Immature natural killer cell (primary cell): ENCODE measurements at regions not wholly inside any gene's neighbourhood (a gene's known extent, or its start where the extent isn't known, plus 50 kb on each side); places are given as distances from the start of the nearest gene placed in this dataset.

ENCODE experiments used
- DNase-seq, 3 donors: peaks; one replicate each; pipeline ENCODE4 v3.0.0; 2022; ENCODE audit warnings: mixed read lengths in 1 of 3
- H3K27ac Mint-ChIP-seq, 6 donors: one replicate each; pipeline ENCODE4 v1.8.0; 2020; ENCODE audit warnings: mixed read lengths in 6 of 6, mild to moderate bottlenecking in 5 of 6, inconsistent platforms in 4 of 6, moderate library complexity in 3 of 6
- H3K27me3 Mint-ChIP-seq, 3 donors: one replicate each; pipeline ENCODE4 v1.8.0; 2020 to 2021; ENCODE audit warnings: low read depth in 3 of 3, mild to moderate bottlenecking in 3 of 3, mixed read lengths in 3 of 3, moderate library complexity in 3 of 3, inconsistent platforms in 1 of 3
- H3K36me3 Mint-ChIP-seq, 3 donors: one replicate each; pipeline ENCODE4 v1.8.0; 2020; ENCODE audit warnings: mixed read lengths in 3 of 3, inconsistent platforms in 2 of 3, mild to moderate bottlenecking in 2 of 3
- H3K4me1 Mint-ChIP-seq, 2 donors: one replicate each; pipeline ENCODE4 v1.8.0; 2020; ENCODE audit warnings: inconsistent platforms in 2 of 2, mild to moderate bottlenecking in 2 of 2, mixed read lengths in 2 of 2, moderate library complexity in 1 of 2
- H3K4me3 Mint-ChIP-seq, 5 donors: one replicate each; pipeline ENCODE4 v1.8.0; 2020; ENCODE audit warnings: mild to moderate bottlenecking in 5 of 5, mixed read lengths in 5 of 5, inconsistent platforms in 3 of 5, moderate library complexity in 3 of 5
- H3K9me3 Mint-ChIP-seq, 6 donors: one replicate each; pipeline ENCODE4 v1.8.0; 2020; ENCODE audit warnings: mild to moderate bottlenecking in 6 of 6, mixed read lengths in 6 of 6, inconsistent platforms in 4 of 6, moderate library complexity in 3 of 6

DNA sequence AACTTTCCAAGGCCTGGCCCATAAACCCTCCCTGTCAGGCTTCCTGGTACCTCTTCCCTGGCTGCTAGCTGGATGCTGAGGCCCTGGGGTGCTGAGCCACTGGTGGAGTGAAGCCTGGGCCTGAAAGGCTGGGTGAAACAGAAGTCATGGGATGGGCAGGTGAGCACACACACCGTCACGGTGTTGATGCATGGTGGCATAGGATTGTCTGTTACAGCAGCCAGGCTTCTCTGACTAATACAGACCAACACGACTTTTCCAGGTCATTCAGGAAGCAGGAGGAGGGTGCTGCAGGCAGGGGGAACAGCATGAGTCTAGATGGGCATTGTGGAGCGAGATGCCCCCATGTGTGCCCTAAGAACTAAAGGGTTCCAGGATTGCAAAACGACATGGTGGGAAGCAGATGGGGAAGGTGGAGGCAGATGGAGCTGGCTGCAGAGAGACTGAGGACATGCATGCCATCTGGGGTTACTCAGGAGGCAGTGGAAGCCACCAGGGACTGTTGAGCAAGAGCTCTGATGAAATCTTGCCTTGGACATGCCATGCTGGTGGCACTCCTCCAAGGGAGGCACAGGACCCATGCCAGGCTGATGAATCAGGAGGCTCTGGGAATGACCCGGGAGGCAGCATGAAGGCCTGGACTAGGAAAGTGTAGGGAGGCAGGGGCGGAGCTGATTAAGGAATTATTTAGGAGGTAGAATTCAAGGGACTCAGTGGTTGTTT lies 480.9 kb downstream of the TSN start:
- peaks cover 0 to 3% (median 2%) of the 10 kb centered on the region in 3 donors for H3K27me3 Mint-ChIP-seq
- no peak overlapping the region for H3K27ac Mint-ChIP-seq
- DNase-seq, result no peak
- H3K4me1 Mint-ChIP-seq, result no peaks in the 10 kb centered on the region
- H3K4me3 Mint-ChIP-seq, result no peak overlapping the region
- H3K9me3 Mint-ChIP-seq, result peaks cover 0 to 1% (median 0%) of the 10 kb centered on the region in 6 donors
- H3K36me3 Mint-ChIP-seq, result no peaks in the 10 kb centered on the region

DNA sequence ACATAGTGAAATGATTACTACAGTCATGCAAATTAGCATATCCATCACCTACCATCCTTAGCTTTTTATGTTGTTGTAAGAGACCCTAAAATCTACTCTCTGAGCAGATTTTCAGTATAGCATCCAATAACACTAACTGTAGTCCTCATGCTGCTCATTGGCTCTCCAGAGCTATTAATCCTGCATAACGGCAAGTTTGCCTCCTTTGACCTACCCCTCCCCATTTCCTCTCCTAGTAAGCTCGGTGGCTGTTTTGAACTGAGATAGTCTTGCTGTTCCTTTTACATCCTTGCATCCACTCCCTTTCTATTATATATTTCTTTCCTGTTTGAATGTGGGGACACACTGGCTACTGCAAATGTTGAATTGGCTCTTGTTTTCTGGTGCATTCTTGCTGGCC lies 481.5 kb downstream of the TSN start:
- Mint-ChIP-seq H3K4me3 (no peak overlapping the region), H3K9me3 (peaks cover 0 to 1% (median 0%) of the 10 kb centered on the region in 6 donors), H3K4me1 (no peaks in the 10 kb centered on the region), H3K27me3 (peaks cover 0 to 3% (median 2%) of the 10 kb centered on the region in 3 donors), H3K27ac (no peak overlapping the region), H3K36me3 (no peaks in the 10 kb centered on the region)
- DNase-seq, result no peak

DNA sequence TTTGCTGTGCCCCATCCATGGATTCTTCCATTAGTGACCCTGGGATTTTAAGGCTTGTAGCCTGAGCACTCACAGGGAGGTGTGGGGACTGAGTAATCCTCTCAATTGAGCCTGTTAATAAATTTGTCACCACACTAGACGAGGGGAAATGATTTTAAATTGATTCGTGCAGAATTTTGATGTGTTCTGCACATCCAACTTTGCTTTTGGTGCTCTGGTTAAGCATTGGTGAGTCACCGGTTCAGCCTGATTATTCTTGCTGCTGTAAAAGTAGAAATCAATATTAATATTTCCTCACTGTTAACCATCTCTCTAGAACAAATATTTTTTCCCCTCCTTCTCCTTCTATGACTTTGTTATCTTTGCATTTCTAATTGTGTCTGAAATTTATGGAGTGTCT lies 482.0 kb downstream of the TSN start:
- Mint-ChIP-seq H3K27ac (no peak overlapping the region), H3K4me1 (no peaks in the 10 kb centered on the region), H3K9me3 (peaks cover 0 to 1% (median 0%) of the 10 kb centered on the region in 6 donors), H3K36me3 (no peaks in the 10 kb centered on the region), H3K4me3 (no peak overlapping the region), H3K27me3 (peaks cover 0 to 3% (median 2%) of the 10 kb centered on the region in 3 donors)
- no peak for DNase-seq

DNA sequence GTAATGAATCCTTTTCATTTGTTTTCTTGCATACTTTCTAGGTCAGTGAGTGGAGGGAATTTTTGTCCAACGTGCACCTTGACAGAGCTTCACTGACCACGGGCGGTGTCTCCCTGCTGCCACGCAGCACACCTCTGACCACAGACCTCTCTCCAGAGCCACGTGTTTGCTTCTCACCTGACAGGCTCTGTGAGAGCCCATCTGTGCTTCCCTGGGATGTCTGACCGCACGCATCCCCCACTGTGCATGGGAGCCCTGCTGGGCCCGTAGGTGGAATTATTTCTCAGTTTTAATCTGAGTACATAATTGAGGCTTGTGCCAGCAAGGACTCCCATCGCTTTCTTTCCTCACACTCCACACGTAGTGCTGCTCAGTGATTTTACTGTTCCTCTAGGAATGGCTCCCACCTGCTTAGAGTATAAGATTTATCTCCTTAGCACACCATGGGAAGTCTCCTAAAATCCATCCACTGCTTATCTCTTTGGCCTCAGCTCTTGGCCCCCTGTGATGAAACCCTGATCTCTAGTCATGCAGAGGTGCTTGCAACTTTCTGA lies 482.6 kb downstream of the TSN start:
- Mint-ChIP-seq H3K4me3 (no peak overlapping the region), H3K36me3 (no peaks in the 10 kb centered on the region), H3K27ac (no peak overlapping the region), H3K27me3 (peaks cover 0 to 3% (median 2%) of the 10 kb centered on the region in 3 donors), H3K4me1 (no peaks in the 10 kb centered on the region), H3K9me3 (peaks cover 0 to 1% (median 0%) of the 10 kb centered on the region in 6 donors)
- DNase-seq, result no peak

DNA sequence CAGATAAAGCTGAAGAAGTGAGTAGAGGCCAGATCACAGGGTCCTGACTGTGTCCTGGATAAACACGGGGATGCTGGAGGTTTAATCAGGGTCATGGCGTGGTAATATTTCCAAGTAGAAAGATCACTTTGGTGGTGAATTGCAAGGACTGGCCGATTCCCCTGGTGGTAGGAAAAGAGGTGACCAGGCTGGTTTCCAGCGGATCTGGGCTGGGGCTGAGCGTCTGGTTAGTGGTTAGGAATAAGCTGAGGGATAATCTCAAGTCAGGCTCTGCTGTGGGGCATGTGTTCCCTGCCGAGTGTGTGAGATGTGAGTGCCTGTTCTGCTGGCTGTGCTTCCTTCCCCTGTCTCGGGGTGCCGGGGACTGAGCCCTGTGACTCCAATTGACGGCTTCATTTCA lies 484.0 kb downstream of the TSN start:
- Mint-ChIP-seq H3K36me3 (no peaks in the 10 kb centered on the region), H3K4me1 (no peaks in the 10 kb centered on the region), H3K27me3 (peaks cover 0 to 4% (median 3%) of the 10 kb centered on the region in 3 donors), H3K4me3 (no peak overlapping the region), H3K27ac (no peak overlapping the region), H3K9me3 (peaks cover 0 to 3% (median 0%) of the 10 kb centered on the region in 6 donors)
- no peak for DNase-seq

DNA sequence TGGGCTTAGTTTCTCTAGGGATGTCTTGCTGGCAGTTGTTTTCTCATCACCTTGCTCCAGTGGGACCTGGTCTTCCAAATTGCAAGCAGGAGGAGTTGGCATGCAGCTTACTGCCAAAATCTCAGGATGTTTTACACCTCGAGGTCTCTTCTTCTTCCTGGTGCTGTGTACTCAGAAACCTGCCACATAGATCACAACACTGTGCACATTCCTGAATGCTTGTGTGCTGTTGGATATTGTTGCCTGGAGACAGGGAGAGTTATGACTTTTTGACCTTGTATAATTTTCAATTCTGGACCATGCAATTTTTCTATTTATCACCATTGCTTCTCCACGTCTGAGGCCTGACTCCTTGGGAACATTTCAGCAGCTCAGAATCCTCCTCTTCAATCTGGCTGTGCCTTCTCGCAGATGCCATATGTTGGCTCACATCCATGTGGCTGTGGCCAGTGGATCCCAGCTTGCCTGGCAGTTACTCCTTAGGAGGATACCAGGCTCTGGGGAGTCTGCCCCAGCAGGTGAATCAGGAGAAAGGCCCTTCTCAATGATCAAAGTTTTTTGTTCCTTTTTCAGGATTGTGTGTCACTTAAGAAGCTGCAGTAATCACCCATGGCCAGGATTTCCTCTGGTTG lies 489.3 kb downstream of the TSN start:
- Mint-ChIP-seq H3K27me3 (peaks cover 0 to 4% (median 0%) of the 10 kb centered on the region in 3 donors), H3K36me3 (no peaks in the 10 kb centered on the region), H3K9me3 (peaks cover 0 to 1% (median 0%) of the 10 kb centered on the region in 6 donors), H3K4me3 (no peak overlapping the region), H3K4me1 (no peaks in the 10 kb centered on the region), H3K27ac (no peak overlapping the region)
- no peak for DNase-seq

DNA sequence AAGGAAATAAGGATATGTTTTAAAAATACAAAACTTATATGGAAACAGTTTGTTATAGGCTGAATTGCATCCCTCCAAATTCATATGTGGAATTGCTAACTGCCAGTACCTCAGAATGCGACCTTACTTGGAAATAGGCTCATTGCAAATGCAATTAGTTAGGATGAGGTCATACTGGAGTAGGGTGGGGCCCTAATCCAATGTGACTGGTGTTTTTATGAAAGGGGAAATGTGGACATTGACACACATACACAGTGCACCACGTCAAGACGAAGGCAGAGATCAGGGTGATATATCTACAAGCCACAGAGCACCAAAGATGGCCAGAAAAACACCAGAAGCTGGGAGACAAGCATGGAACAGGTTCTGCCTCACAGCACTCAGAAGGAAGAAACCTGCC lies 494.2 kb downstream of the TSN start:
- no peak overlapping the region for H3K4me3 Mint-ChIP-seq
- no peaks in the 10 kb centered on the region for H3K4me1 Mint-ChIP-seq
- H3K36me3 Mint-ChIP-seq, result no peaks in the 10 kb centered on the region
- DNase-seq, result no peak
- H3K27ac Mint-ChIP-seq, result no peak overlapping the region
- peaks cover 0 to 5% (median 0%) of the 10 kb centered on the region in 6 donors for H3K9me3 Mint-ChIP-seq
- H3K27me3 Mint-ChIP-seq, result peaks cover 0 to 4% (median 0%) of the 10 kb centered on the region in 3 donors

DNA sequence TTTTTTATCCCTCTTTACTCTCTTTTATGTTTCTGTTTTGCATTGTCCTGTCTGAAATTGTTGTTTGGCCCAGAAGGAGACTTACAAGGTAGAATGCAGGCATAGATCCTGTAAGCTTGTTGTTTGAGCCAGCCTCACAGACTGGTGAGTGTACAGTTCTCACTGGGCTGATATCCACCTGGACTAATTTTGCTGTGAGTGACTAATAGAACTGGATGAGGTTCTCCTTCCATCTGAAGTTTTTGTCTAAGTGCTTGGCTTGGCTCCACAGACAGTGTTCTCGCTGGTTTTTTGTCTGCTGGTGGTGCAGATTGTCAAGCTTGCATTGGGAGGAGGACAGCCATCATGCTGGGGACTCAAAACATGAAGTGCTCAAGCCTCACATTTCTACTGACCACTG lies 495.7 kb downstream of the TSN start:
- no peaks in the 10 kb centered on the region for H3K36me3 Mint-ChIP-seq
- peaks cover 0 to 5% (median 0%) of the 10 kb centered on the region in 6 donors for H3K9me3 Mint-ChIP-seq
- H3K27ac Mint-ChIP-seq, result no peak overlapping the region
- peaks cover 0 to 4% (median 0%) of the 10 kb centered on the region in 3 donors for H3K27me3 Mint-ChIP-seq
- no peaks in the 10 kb centered on the region for H3K4me1 Mint-ChIP-seq
- no peak overlapping the region for H3K4me3 Mint-ChIP-seq
- no peak for DNase-seq

DNA sequence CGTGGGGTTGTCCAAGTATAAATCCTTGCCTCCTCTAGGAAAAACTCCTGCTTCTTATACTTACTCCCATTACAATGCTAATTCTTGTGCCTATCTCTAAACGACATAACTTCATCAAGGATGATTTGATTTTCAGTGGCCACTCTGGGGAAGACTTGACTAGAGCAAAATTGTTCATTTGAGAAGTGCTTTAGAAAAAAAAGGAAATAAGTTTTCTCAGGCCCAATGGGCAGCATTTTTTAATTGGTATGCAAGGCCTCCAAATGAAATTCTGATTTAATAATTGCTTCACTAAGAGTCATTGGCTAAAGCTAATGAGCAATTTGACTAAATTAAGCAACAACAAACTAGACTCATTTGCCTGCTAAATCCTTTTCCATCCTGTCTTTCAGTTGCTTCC lies 496.1 kb downstream of the TSN start:
- Mint-ChIP-seq H3K27ac (no peak overlapping the region), H3K36me3 (no peaks in the 10 kb centered on the region), H3K9me3 (peaks cover 0 to 5% (median 0%) of the 10 kb centered on the region in 6 donors), H3K4me1 (no peaks in the 10 kb centered on the region), H3K4me3 (no peak overlapping the region), H3K27me3 (peaks cover 0 to 4% (median 0%) of the 10 kb centered on the region in 3 donors)
- DNase-seq, result no peak

DNA sequence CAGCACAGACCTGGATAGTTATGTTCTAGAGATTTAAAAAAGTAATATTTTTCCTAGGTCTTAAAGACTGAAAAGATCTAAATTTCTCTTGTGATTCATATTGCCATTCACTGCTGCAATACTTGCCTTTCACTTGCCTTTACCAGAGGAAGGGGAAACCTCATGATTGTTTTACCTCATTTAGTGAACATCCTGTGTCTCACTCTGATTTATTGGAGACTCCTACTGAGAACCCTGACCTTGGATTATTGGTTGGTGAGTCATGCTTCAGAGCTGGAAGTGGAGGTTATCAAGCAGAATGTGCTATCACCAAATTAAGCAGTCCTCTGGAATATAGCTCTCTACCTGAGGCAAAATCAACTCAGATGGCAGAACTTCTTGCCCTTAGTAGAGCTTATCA lies 500.5 kb downstream of the TSN start:
- Mint-ChIP-seq H3K27ac (no peak overlapping the region), H3K27me3 (peaks cover 0 to 1% (median 0%) of the 10 kb centered on the region in 3 donors), H3K4me1 (no peaks in the 10 kb centered on the region), H3K4me3 (no peak overlapping the region), H3K9me3 (peaks cover 0 to 2% (median 0%) of the 10 kb centered on the region in 6 donors), H3K36me3 (no peaks in the 10 kb centered on the region)
- DNase-seq, result no peak

DNA sequence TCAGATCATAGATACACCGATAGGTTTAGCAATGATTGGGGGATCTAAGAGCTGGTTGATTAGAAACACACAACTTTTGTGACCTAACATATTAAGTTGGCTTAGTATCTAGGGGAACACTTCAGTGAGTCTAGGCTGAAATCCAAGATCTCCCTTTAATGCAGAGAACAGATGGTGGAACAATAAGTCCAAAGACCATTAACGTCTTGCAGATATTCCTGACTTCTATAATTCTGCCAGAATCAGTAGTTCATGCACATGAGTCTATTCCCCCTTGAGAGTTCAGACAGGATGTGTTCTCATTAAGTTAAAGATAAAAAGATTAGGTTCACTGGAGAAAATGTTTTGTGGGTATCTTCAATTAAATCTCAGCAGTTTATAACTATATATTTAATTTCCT lies 506.5 kb downstream of the TSN start:
- no peak overlapping the region for H3K27ac Mint-ChIP-seq
- H3K36me3 Mint-ChIP-seq, result no peaks in the 10 kb centered on the region
- H3K9me3 Mint-ChIP-seq, result peaks cover 0 to 5% (median 2%) of the 10 kb centered on the region in 6 donors
- H3K27me3 Mint-ChIP-seq, result peaks cover 0 to 1% (median 0%) of the 10 kb centered on the region in 3 donors
- no peak for DNase-seq
- H3K4me3 Mint-ChIP-seq, result no peak overlapping the region
- H3K4me1 Mint-ChIP-seq, result no peaks in the 10 kb centered on the region

DNA sequence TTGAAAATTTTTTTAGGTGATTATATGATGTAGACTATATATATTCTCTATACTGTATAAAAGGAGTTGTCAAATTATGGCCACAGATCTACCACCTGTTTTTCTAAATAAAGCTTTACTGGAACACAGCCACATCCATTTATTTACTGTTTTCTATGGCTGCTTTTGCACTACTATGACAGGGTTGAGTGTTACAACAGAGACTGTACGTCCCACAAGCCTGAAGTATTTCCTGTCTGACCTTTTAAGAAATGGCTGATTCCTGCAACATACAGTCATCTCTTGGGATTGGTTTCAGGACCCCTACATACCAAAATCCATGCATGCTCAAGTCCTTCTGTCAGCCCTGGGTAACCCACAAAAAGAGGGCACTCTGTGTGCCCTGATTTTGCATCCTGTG lies 508.3 kb downstream of the TSN start:
- Mint-ChIP-seq H3K9me3 (peaks cover 0 to 5% (median 4%) of the 10 kb centered on the region in 6 donors), H3K4me3 (no peak overlapping the region), H3K36me3 (no peaks in the 10 kb centered on the region), H3K27me3 (peaks cover 0 to 1% (median 0%) of the 10 kb centered on the region in 3 donors), H3K27ac (no peak overlapping the region), H3K4me1 (no peaks in the 10 kb centered on the region)
- no peak for DNase-seq

DNA sequence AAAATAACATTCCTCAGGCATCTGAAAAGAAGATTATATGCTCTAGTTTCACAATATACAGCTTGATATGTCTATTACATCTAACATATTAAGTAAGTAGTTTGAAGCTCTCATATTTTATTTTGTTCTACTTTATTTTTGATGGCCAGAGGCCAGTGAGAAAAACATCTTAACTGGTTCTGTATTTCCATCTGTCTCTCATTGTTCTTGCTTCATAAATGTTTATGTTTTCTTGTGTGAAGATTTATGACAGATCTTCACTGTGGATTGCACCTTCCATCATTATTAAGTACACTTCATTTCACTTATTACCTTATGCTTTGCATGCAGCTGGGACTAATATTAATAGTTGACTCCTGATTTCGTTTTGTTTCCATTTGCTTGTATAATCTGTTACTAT lies 511.2 kb downstream of the TSN start:
- Mint-ChIP-seq H3K27ac (no peak overlapping the region), H3K9me3 (peaks cover 0 to 13% (median 4%) of the 10 kb centered on the region in 6 donors), H3K4me3 (no peak overlapping the region), H3K27me3 (no peaks in the 10 kb centered on the region), H3K4me1 (no peaks in the 10 kb centered on the region), H3K36me3 (no peaks in the 10 kb centered on the region)
- DNase-seq, result no peak

DNA sequence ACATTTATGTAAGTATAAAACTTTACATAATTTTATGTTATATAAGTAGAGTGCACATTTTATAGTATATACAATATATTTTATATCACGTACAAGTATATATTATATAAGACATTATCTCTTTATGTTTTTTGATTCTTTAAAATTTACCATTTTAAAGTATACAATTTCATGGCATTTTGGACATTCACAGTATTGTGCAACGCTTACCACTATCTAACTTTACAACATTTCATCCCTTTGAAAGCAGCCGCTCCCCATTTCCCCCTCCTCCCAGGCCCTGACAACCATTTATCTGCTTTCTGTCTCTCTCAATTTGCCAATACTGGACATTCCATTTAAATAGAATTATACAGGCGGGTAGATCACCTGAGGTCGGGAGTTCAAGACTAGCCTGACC lies 512.5 kb downstream of the TSN start:
- H3K27ac Mint-ChIP-seq, result no peak overlapping the region
- H3K4me1 Mint-ChIP-seq, result no peaks in the 10 kb centered on the region
- H3K9me3 Mint-ChIP-seq, result peaks cover 0 to 13% (median 3%) of the 10 kb centered on the region in 6 donors
- H3K36me3 Mint-ChIP-seq, result no peaks in the 10 kb centered on the region
- H3K4me3 Mint-ChIP-seq, result no peak overlapping the region
- H3K27me3 Mint-ChIP-seq, result no peaks in the 10 kb centered on the region
- DNase-seq, result no peak
